ENCODE measurements at regions not wholly inside any gene's neighbourhood (a gene's known extent, or its start where the extent isn't known, plus 50 kb on each side); places are given as distances from the start of the nearest gene placed in this dataset.

DNA sequence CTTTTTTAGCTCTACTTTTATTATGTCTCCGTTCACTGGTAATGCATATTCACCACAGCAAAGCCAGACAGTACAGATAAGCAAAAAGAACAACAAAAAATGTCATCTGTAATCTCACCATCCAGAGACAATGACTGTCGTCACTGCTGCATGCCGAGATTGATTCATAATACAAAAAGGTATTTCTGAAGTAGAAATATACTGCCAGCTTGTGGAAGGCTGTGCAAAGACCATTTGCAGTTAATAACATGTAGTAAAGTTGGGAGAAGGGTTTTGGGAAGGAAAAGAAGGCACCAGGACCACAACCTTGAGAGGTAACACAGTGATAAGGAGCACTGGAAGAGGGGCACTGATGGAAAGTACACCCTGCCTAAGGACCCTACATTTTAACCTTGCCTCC, 223.0 kb upstream of the ZIC3 start:
- TF ChIP-seq, protein P1, sequence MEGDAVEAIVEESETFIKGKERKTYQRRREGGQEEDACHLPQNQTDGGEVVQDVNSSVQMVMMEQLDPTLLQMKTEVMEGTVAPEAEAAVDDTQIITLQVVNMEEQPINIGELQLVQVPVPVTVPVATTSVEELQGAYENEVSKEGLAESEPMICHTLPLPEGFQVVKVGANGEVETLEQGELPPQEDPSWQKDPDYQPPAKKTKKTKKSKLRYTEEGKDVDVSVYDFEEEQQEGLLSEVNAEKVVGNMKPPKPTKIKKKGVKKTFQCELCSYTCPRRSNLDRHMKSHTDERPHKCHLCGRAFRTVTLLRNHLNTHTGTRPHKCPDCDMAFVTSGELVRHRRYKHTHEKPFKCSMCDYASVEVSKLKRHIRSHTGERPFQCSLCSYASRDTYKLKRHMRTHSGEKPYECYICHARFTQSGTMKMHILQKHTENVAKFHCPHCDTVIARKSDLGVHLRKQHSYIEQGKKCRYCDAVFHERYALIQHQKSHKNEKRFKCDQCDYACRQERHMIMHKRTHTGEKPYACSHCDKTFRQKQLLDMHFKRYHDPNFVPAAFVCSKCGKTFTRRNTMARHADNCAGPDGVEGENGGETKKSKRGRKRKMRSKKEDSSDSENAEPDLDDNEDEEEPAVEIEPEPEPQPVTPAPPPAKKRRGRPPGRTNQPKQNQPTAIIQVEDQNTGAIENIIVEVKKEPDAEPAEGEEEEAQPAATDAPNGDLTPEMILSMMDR (IDR thresholded peaks at IDR 0.05; ENCODE audit: insufficient read depth, low read depth, low read length) = no peak
- TF ChIP-seq EZH2 (IDR thresholded peaks at IDR 0.05; ENCODE audit: insufficient read depth, low read length) = no peak
